ENCODE measurements at regions not wholly inside any gene's neighbourhood (a gene's known extent, or its start where the extent isn't known, plus 50 kb on each side); places are given as distances from the start of the nearest gene placed in this dataset.
"Not testable (repeated sequence)": the region's sequence is repeated elsewhere in the genome, so short reads cannot be mapped to it uniquely, and the experiment has no call there.

DNA sequence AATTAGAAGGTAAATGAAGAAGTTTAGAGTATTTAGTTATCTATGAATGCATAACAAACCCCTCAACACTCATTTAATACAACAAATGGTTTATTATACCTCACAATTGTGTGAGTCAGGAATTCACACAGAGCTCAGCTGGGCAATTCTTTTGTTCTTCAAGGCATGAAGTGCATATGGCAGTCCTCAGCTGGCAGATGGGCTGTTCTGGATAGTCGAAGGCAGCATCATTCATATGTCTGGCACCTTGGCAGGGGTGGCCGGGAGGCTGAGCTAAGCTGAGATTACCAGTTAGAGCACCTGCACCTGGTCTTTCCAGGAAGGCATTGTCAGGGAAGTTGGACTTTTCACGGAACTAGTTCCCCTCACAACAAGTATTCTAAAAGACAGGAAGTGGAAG is 286.2 kb upstream of the DUSP10 start:
- DNase-seq: no peak

DNA sequence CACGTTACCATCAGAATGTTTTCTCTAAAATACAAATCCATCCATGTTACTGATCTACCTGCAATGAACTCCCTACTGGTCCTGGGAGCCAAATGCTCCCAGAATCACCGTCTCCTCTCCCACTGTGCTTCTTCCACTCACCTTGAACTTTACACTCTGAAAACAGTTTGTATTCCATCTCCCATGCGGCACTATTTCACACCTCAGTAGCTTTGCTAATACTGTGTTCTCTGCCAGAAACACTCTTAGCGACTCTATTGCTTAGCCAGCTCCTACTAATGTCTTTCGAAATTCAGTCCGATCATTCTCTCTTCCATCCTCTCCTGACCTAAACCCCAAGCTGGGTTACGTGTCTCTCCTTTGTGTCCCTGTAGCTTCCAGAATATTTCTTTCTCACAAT is 284.4 kb upstream of the DUSP10 start:
- no peak for DNase-seq

DNA sequence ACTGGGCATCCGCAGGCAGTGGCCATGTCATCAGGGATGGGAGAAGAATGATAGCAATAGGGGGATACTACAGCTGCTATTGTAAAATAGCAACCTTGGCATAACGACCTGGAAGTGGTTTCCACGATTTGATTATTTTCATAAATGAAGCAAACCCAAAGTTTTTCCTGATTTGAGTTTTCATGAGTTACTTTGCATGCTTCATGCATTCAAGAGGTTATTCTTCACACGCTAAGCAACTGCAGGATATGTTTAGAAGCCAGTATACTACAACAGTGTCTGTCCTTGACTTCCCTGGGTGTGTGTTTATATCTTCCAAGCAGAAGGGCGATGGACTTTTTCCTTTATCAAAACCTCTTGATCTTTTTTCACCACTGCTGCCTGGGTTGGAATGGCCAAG is 281.1 kb upstream of the DUSP10 start:
- no peak for DNase-seq

DNA sequence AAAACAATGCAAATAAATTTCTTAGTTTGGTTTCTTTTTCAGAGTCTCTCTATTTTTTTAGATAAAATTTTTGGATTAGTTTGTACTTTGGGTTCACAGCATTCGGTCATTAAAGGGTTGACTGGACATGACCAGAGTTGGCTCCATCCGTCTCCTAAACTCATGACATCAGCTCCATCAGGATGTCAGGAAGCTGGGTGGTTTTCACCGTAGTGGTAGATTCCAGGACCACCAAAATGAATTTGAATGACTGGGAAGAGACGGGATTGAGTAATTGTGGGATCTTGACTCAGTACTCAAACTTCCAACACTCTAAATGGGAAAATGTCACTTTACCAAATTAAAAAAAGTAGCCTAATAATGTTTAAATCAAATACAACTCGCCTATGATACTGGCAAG is 279.2 kb upstream of the DUSP10 start:
- no peak for DNase-seq

DNA sequence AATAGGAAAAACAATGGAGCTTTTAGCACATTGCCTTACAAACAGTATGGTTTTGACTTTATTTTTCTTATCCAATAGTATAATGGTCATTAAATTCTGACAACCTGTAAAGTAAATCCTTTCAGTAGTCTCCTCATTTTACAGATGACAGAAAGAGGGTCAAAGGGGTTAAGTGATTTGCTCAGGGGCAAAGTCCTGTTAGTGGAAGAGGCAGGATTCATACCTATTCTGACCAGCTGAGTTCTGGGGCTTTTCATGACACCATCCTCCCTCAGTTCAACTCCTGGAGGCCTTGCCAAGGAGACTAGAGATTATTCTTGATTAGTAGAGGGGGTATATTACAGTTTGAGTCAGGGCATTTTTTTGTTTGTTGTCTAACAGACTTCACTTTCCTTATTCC is 278.7 kb upstream of the DUSP10 start:
- no peak for DNase-seq

DNA sequence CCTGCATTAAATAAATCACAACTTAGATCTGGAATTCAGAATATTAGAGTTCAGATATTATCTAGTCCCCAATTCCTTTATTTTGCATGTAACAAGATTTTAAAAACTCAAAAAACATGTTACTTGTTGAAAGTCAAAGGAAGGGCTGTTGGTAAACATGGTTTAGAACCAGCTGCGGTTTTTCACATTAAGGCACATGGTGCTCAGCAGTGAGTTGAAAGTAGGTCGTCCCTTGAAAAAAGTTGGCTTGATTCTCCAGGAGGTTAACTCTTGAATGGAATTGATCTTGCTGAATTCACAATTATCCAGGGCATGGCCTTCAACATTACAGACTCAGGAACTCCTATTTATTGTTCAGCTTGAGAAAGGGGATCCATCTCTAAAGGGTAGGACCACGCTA is 277.1 kb upstream of the DUSP10 start:
- DNase-seq: no peak

DNA sequence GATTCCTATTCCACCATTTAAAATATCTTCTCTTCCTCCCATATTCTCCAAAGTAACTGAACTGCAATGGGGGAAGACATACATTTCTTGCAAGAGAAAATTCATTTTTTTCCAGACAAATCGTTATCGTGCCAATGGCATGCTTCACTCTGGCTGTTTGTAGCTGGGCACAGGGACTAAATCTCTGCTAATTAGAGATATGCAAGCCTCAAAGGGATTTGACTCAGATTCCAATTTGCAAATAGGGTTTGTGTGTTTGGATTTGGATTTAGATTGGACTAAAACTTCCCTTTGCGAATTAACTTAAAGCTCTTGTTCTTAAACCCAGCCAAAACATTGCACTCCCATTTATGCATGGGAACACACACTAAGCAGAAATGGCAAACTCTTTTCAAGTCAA is 276.2 kb upstream of the DUSP10 start:
- no peak for DNase-seq

DNA sequence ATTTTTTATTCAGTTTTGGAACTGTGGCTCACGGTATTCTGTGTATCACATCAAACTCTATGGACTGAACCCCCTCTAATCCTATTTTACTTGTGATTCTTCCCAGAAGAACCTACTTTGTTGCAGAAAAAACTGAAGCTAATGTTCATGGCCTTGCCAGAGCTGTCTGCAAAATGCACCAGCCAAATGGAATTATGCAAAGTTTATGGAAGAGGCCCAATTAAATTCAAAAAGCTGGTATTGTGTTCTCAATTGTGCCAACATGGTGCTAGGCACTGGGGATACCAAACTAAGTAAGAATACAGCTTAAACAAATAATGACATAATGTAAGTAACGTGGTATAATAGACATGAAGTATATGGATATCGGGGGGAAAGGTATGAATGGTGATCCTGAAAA is 273.8 kb upstream of the DUSP10 start:
- DNase-seq: no peak

DNA sequence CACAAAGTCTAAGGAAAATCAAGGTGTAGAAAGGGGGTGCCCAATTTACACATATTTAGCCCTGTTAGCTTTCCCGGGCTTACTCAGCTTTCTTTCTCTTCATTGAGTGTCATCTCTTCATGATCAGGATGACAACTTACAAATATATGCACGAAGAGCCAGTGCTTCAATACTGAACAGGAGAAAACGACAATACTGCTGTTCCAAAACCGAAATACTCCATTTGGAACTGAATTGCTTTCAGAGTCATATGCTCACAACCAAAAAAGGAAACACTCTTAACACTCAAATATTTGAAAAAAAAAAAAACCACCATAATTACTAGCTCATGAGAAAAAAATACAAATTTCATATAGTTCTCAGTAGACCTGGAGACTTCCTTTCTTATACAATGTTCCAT is 272.1 kb upstream of the DUSP10 start:
- DNase-seq: no peak

DNA sequence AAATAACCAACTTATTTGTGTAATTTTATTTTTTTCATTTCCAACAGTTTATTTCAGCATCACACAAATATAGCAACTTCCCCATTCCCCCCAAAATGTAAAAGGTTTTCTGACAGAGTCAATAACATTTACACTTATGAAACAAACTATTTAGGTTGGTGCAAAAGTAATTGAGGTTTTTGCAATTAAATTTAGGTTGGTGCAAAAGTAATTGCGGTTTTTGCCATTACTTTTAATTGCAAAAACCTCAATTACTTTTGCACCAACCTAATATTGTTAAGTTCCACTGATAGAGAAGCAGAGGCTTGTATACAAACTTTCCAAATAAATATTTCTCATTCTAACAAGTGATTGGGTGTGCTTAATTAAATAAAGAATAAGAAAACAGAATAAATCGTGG is 270.9 kb upstream of the DUSP10 start:
- no peak for DNase-seq

DNA sequence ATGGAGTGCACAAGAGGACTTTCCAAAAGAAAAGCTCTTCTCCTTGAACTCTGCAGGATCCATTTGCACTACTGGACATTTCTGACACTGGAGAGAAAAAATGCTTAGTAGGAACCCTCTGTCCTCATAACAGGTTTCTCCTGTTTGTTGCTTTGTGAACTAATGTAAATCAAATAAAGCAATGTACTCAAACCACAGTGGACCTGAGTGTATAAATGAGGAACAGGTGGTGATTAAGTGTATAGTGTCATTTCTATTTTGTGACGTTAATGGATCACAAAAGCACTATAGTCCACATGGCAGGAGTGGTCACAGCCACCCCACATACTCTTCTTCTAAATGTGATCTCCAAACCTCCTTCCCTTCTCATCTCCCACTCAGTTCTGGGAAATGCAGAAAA is 268.4 kb upstream of the DUSP10 start:
- no peak for DNase-seq

DNA sequence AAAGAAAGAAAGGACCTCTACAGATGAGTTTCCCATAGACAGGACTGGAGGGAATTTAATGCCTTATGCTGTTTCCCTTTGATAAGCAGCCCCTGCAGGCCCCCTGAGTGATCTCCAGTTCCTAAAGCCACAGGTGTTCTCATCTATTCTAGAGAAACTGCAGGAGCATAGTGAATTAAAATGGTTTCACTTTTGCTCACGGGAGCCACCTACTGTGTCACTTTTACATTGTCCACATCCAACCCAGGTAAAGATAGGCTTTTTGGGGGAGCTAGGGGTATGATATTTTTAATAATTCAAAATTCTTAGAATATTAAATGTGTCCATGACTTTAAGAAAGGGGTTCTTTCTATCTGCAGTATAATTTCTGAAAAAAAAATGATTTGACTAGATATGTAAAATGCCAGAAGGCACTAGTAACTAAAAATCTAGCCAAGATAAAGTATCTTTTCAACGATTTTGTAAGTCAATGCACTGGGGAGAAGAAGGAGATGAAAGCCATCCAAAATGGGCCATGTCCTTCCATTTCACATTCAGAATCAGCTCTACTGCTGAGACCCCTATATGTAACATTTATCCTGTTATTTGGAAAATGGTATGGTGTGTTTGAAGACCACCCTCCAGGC is 267.3 kb upstream of the DUSP10 start:
- DNase-seq: no peak

DNA sequence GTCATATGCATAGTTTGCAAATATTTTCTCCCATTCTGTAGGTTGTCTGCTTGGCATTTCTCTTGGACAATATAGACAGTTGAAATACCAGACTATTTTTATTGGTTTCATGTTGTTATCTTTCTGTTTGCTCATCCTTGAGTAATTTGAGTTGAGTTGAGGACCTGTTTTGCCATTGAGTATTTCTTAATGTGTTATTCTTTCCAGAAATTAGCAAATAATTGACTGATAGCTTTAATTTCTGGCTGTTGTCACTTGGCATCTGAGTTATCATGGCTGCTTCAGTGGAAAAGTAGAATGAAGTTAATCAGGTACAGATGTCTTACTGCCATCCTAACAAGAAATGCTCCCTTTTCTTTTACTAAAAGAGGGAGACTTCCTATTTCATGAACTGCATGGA is 264.8 kb upstream of the DUSP10 start:
- DNase-seq: no peak

DNA sequence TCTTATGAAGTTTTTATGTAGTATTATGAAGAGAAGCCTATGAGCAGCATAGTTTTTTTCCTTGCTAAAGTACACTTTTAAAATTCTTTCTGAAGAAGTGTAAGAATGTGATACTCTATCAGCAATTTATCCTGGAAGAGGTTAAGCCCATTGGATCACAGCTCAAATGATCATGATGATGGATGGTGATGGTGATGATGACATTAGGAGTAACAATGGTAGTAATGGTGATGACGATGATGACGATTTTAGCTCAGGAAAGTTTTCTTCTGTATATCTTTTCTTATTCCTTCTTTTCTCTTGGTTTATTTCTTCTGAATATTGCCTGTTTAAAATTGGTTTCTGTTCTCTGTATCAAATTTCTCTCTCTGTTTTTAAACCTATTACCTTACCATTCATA is 262.9 kb upstream of the DUSP10 start:
- no peak for DNase-seq

DNA sequence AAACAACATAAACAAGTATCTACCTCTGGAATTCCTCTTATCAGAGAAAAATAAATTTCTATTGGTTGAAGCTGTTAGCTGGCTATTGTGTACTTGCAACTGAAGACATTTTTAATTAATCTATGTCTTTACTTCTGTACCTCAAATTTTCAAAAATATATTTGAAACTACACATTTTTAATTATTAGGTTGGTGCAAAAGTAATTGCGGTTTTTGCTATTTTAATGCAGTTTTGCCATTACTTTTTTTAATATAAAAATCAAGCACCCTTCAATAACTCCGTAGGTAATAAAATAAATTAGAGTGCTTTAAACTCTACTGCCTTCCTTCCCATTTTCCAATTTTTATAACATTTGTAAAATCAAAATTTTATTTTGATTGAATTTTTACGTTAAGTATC is 262.1 kb upstream of the DUSP10 start:
- DNase-seq: no peak

DNA sequence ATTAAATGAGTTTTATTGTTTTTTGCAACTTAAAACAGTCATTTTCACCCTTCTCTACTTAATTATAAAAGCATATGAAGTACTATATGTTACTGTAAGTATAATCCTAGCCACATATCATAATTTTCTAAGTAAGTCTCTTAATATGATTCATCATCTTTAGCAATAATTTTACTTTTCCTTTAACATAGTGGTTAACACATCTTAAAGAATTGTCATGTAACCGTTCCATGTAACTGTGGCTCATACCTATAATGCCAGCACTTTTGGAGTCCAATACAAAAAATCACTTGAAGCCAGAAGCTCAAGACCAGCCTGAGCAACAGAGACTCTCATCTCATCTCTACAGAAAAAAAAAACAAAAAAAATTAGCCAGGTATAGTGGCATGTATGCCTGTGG is 260.6 kb upstream of the DUSP10 start:
- DNase-seq: no peak

DNA sequence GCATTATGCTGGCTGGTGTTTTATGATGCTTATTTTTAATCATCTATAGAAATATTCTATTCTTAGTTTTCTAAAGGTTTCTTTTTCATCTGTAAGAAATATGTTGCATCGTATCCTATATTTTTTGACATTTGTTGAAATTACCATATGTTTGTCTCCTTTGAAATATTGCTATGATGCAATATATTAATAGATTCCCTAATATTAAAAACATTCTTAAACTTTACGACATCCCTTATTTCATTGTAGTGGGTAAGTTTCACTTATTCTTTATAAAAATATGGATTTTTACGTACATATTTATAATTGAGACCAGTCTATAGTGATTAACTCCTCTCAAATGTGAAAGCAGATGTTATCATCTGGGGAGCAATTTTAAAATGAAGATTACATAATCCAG is 258.2 kb upstream of the DUSP10 start:
- DNase-seq: no peak

DNA sequence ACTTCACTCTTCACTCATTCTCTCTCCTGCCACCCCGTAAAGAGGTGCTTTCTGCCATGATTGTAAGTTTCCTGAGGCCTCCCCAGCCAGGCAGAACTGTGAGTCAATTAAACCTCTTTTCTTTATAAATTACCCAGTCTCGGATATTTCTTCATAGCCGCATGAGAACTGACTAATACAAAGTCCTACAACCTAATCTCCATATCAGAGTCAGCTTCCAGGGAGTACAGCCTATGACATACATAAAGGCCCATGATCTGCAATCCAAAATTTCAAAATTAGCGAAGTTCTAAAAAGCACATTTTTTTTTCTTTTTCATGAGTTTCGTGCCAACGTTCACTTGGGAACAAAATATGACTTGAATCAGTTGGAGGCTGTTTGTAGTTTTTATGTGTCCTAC is 256.9 kb upstream of the DUSP10 start:
- DNase-seq: no peak

DNA sequence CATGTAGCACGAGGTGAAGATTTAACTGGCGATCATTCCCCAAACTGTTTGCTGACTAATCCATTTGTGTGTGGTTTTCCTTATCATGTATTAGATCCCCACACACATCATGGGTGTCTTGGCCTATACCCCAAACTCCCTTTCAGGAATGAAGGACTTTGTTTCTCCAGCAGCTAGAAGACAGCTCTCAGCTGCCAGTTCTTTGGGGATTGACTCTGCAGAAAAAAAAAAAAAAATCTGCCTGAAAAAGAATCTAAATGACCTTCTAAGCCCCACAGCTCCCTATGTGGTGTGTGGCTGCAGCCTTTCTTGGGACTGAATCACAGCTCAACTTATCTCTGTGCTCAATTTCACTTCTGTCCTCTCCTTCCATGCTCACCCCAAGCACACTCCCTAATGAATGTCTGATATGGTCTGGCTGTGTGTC is 256.3 kb upstream of the DUSP10 start:
- DNase-seq: no peak

DNA sequence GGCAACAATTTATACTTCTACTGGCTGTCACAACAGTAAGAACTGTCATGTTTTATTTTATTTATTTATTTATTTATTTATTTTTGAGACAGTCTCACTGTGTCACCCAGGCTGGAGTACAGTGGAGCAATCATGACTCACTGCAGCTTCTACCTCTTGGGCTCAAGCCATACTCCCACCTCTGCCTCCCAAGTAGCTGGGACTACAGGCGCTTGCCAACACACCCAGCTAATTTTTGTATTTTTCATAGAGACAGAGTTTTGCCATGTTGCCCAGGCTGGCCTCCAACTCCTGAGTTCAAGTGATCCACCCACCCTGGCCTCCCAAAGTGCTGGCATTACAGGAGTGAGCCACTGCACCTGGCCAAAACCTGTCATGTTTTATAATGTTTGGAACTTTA is 255.1 kb upstream of the DUSP10 start:
- not testable (repeated sequence) for DNase-seq

DNA sequence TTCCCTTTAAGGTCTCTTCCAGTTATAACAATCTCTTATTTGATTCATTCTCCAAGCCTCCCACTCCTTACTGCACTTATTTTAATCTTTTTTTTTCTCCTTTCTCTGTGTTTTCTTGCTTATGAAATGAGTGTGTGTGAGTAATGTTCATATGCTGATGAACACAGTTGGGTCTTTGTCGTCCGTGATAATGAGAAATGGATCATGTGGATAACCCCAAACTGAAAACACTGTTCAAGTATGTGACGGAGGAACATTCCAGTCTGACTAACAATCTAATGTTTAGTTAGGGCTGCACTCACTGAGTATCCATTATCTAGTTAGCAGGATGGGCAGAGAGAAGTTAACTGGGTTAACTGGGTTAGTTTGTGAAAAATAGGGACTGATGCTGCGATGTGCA is 253.1 kb upstream of the DUSP10 start:
- no peak for DNase-seq

DNA sequence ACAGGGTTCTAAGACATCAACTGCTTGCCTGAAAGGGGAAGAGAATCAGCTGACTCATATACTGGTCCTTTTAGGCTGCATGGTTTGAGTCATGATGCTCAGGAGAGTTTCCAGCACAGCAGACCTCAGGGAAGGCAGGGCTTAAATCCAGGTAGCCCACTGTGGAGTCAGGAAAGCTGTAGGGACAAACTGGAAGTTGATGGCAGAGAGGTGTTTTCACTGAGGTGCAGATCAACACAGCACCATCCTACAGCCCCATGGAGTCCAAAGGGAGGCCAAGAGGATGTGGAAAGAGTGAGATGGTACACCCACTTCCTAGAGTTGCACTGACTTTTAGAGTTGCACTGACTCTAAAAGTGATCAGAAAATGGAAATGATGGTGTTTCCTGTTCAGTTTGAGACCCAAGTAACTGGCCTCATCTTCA is 252.4 kb upstream of the DUSP10 start:
- DNase-seq: no peak

DNA sequence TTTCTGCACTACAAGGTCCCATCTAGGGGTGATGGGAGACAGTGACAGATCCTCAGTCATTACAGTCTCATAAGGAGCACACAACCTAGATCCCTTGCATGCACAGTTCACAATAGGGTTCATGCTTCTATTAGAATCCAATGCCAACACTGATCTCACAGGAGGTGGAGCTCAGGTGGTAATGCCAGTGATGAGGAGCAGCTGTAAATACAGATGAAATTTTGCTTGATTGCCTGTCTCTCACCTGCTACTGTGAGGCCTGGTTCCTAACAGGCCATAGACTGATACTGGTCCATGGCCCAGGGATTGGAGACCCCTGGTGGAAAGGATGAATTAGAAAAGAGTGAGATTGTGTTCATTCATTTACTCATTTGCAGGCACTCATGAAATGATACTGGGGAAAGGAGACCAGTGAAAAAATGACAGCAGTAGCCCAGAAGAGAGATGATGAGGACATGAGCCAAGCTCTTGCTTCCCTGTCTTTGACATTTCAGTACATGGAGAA is 251.6 kb upstream of the DUSP10 start:
- no peak for DNase-seq

DNA sequence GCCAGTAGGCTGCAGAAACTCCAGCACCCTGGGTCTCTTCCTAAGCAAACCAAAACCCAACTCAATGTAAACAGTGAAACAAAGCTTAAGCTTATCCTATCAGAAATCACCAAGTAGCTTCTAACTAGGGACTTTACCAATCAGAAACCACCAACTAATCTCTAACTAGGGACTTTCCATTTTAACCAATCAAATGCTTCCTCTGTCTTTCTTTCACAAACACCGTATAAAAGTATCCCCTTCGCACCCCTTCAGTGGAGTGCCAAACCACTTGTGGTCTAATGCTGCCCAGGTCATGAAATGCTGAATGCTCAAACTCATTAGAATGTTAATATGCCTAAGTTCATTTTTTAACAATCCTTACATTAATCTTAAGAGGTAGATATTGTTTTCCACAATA is 250.5 kb upstream of the DUSP10 start:
- no peak for DNase-seq

DNA sequence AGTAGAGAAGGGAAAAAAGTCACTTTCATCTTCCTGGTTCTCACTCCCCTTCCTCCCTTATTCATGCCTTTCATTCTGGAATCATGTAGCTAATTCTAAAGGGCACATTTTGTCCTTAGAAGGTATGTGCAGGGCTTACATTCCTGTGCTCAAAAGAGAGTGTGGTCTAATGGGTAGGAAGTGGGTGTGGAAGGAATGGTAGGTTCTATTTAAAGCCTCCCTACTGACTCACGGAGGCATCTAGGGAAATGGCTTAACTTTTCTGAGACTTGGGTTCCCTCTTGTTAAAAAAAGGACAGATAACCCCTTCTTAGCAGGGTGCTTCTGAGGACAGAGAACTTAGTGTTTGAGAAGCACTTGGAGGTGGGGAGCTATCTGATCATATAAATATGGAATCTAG is 249.3 kb upstream of the DUSP10 start:
- DNase-seq: no peak

DNA sequence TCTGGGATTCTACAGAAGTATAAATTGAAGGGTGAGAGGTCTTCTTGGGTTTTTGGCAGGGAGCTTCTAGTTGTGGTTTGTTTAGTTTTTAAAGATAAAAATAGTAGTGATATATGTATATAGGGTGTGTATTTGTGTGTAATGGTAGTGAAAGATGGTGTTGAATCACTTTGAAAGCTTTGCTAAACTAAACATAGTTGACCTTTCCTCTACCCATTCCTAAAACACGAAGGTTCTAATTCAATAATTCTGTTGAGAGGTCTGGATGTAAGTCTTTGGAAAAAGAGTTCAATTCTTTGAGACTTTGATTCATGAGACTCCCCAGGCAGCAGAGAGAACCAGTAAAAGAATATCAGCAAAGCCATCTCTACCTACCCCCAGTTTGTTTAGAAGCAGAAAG is 247.9 kb upstream of the DUSP10 start:
- DNase-seq: no peak
